Activated T-helper 2 cell treated with anti-CD3 and anti-CD28 coated beads, Interferon-gamma antibody, Interleukin-2, Interleukin-4, amounts not matched to agents 10 μg/mL and 5 μg/mL and 100 μg/mL, durations not matched to agents 14 hours and 24 hours and 36 hours (primary cell): ENCODE measurements at regions not wholly inside any gene's neighbourhood (a gene's known extent, or its start where the extent isn't known, plus 50 kb on each side); places are given as distances from the start of the nearest gene placed in this dataset.

Experiments
- DNase-seq: peaks from one replicate; pipeline ENCODE4 v3.0.0; 2021; ENCODE audit warnings: low spot score
- H3K27ac Mint-ChIP-seq: one replicate; pipeline ENCODE4 v1.8.0; 2021; ENCODE audit warnings: mixed read lengths
- H3K27me3 Mint-ChIP-seq: one replicate; pipeline ENCODE4 v1.8.0; 2021; ENCODE audit warnings: low read depth, mixed read lengths
- H3K36me3 Mint-ChIP-seq: one replicate; pipeline ENCODE4 v1.8.0; 2021; ENCODE audit warnings: low read depth, mixed read lengths
- H3K4me1 Mint-ChIP-seq: one replicate; pipeline ENCODE4 v1.8.0; 2021; ENCODE audit warnings: low read depth, mixed read lengths
- H3K4me3 Mint-ChIP-seq: one replicate; pipeline ENCODE4 v1.8.0; 2021; ENCODE audit warnings: low read depth, mild to moderate bottlenecking, moderate library complexity, mixed read lengths
- H3K9me3 Mint-ChIP-seq: one replicate; pipeline ENCODE4 v1.8.0; 2021; ENCODE audit warnings: mixed read lengths
- intact Hi-C: fragments of 100-400 bp; cut with micrococcal nuclease; formaldehyde crosslinking; loops from one replicate; pipeline ENCODE4 v1.15.1; 2023

DNA sequence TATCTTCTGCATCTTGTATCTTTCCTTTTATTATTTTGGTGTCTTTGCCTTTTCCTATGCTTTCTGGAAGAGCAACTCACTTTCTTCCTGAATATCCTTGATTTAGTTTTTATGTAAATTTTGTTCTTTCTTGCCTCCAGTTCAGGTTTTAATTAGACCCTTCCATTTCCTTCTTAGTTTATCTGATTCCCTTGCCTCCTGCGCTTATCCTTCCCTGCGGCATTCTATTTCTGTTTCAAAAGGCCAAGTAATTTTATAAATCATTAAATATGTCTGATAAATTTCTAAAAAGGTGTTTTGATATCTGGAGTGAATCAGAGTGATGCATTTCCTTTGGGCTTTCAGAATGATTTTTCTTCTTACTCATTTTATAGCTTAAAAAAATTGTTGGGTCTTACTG, 167.7 kb upstream of the WDR11 start:
- H3K27me3 Mint-ChIP-seq, result no peaks in the 10 kb centered on the region

GRCh38 chr10:120684226-120684625, 166.9 kb upstream of the WDR11 start:
- Mint-ChIP-seq H3K9me3 (no peaks in the 10 kb centered on the region), H3K27ac (no peak overlapping the region), H3K36me3 (no peaks in the 10 kb centered on the region), H3K27me3 (no peaks in the 10 kb centered on the region), H3K4me3 (no peak overlapping the region), H3K4me1 (no peaks in the 10 kb centered on the region)
- intact Hi-C loops, result no loop called here
- no peak for DNase-seq

More for the DNA sequence above, 167.7 kb upstream of the WDR11 start:
- no peak for DNase-seq
- Mint-ChIP-seq H3K36me3 (no peaks in the 10 kb centered on the region), H3K9me3 (no peaks in the 10 kb centered on the region), H3K4me1 (no peaks in the 10 kb centered on the region), H3K4me3 (no peak overlapping the region), H3K27ac (no peak overlapping the region)
- intact Hi-C loops, result no loop called here

DNA sequence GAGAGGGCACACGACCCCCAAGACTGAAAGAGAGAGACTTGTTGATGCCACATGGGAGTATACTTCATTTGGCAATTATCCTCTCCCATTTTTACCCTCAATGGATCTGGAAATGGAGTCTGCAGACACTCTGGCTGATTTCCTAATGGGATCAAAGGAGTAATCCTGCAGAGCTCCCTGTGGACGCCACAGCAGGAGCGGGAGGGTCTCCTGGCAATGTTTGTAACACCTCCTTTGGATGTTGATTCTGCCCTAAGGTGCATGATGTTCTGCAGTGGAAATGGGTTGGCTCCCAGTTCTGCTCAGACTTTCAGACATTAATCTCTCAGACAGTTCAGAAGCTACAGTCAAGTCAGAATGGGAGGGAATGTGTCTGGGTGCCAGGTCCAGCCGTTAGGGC, 166.0 kb upstream of the WDR11 start:
- no peak overlapping the region for H3K27ac Mint-ChIP-seq

DNA sequence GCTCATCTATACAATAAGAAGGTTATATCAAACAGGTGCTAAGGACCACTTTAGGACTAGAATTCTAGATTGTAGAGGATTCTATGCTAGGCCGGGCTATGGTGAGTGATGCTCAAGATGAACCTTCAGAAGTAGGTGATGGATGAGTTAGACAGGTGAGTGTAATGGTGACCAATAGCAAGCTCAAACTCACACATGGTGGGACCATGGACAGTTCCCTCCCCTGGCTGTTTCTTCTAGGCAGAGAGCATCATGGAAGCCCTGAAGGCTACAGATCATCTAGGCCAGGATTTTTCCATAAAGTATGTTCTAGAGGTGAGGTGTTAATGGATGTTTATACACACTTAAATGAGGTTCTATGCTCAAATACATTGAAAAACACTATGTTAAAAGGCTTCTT, 162.2 kb upstream of the WDR11 start:
- intact Hi-C loops, result no loop called here
- H3K9me3 Mint-ChIP-seq, result no peaks in the 10 kb centered on the region
- no peaks in the 10 kb centered on the region for H3K4me1 Mint-ChIP-seq
- DNase-seq, result no peak
- no peaks in the 10 kb centered on the region for H3K27me3 Mint-ChIP-seq
- H3K27ac Mint-ChIP-seq, result no peak overlapping the region
- H3K36me3 Mint-ChIP-seq, result no peaks in the 10 kb centered on the region
- H3K4me3 Mint-ChIP-seq, result no peak overlapping the region

More for the DNA sequence above, 166.0 kb upstream of the WDR11 start:
- Mint-ChIP-seq H3K36me3 (no peaks in the 10 kb centered on the region), H3K4me3 (no peak overlapping the region), H3K27me3 (no peaks in the 10 kb centered on the region), H3K4me1 (no peaks in the 10 kb centered on the region), H3K9me3 (no peaks in the 10 kb centered on the region)
- DNase-seq, result no peak
- intact Hi-C loops, result no loop called here

GRCh38 chr10:120689777-120690529, 161.2 kb upstream of the WDR11 start:
- Mint-ChIP-seq H3K27ac (no peak overlapping the region), H3K4me3 (no peak overlapping the region), H3K4me1 (no peaks in the 10 kb centered on the region), H3K27me3 (no peaks in the 10 kb centered on the region), H3K9me3 (no peaks in the 10 kb centered on the region), H3K36me3 (no peaks in the 10 kb centered on the region)
- no peak for DNase-seq
- intact Hi-C loops, result no loop called here

DNA sequence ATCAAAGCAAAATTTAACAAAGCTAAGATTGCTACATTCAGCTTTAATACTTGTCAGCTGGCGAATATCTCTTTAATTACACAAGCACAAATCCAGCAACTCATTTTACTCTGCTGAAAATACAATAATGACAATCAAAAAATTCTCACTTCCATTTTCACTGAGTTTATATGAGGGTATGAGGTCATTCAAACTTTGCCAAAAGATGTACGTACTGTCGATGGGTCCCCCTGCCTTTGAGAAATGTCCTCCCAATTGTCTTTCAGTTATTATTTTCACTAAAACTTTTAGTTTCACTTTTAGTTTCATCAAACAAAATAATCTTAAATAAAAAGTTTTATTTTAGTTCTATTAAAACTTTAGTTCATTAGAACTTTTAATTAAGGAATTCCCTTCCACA, 159.5 kb upstream of the WDR11 start:
- no peak for DNase-seq
- no peak overlapping the region for H3K27ac Mint-ChIP-seq
- no peaks in the 10 kb centered on the region for H3K27me3 Mint-ChIP-seq
- intact Hi-C loops, result no loop called here
- H3K9me3 Mint-ChIP-seq, result no peaks in the 10 kb centered on the region
- no peaks in the 10 kb centered on the region for H3K36me3 Mint-ChIP-seq
- H3K4me3 Mint-ChIP-seq, result no peak overlapping the region
- no peaks in the 10 kb centered on the region for H3K4me1 Mint-ChIP-seq

- Mint-ChIP-seq H3K27ac (no peak overlapping the region), H3K4me3 (no peak overlapping the region), H3K36me3 (no peaks in the 10 kb centered on the region), H3K4me1 (no peaks in the 10 kb centered on the region), H3K27me3 (no peaks in the 10 kb centered on the region), H3K9me3 (peaks cover 20% of the 10 kb centered on the region)
- no peak for DNase-seq
- intact Hi-C loops, result no loop called here
Observed at GRCh38 chr10:120700426-120700825, 150.7 kb upstream of the WDR11 start.

GRCh38 chr10:120701381-120701780, 149.8 kb upstream of the WDR11 start:
- Mint-ChIP-seq H3K4me3 (no peak overlapping the region), H3K27me3 (no peaks in the 10 kb centered on the region), H3K36me3 (no peaks in the 10 kb centered on the region), H3K4me1 (no peaks in the 10 kb centered on the region), H3K9me3 (peaks cover 20% of the 10 kb centered on the region), H3K27ac (no peak overlapping the region)
- no peak for DNase-seq
- intact Hi-C loops, result no loop called here

GRCh38 chr10:120702032-120702431, 149.1 kb upstream of the WDR11 start:
- Mint-ChIP-seq H3K9me3 (peaks cover 17% of the 10 kb centered on the region), H3K36me3 (no peaks in the 10 kb centered on the region), H3K4me1 (no peaks in the 10 kb centered on the region), H3K27ac (no peak overlapping the region), H3K27me3 (no peaks in the 10 kb centered on the region), H3K4me3 (no peak overlapping the region)
- no peak for DNase-seq
- intact Hi-C loops, result no loop called here

GRCh38 chr10:120705309-120705708, 145.9 kb upstream of the WDR11 start:
- Mint-ChIP-seq H3K4me1 (no peaks in the 10 kb centered on the region), H3K4me3 (no peak overlapping the region), H3K36me3 (no peaks in the 10 kb centered on the region), H3K27me3 (no peaks in the 10 kb centered on the region), H3K27ac (no peak overlapping the region), H3K9me3 (no peaks in the 10 kb centered on the region)
- DNase-seq, result no peak
- intact Hi-C loops, result no loop called here

GRCh38 chr10:120710076-120710475, 141.1 kb upstream of the WDR11 start:
- Mint-ChIP-seq H3K4me3 (no peak overlapping the region), H3K27me3 (no peaks in the 10 kb centered on the region), H3K4me1 (peaks cover 2% of the 10 kb centered on the region), H3K9me3 (no peaks in the 10 kb centered on the region), H3K27ac (no peak overlapping the region), H3K36me3 (no peaks in the 10 kb centered on the region)
- intact Hi-C loops, result no loop called here
- no peak for DNase-seq

- intact Hi-C loops, result no loop called here
Observed at GRCh38 chr10:120711860-120712259, 139.3 kb upstream of the WDR11 start.

GRCh38 chr10:120713573-120714205, 137.5 kb upstream of the WDR11 start:
- Mint-ChIP-seq H3K4me1 (peaks cover 2% of the 10 kb centered on the region), H3K36me3 (no peaks in the 10 kb centered on the region), H3K27me3 (no peaks in the 10 kb centered on the region), H3K9me3 (no peaks in the 10 kb centered on the region), H3K4me3 (no peak overlapping the region), H3K27ac (no peak overlapping the region)
- no peak for DNase-seq
- intact Hi-C loops, result no loop called here

More at GRCh38 chr10:120711860-120712259, 139.3 kb upstream of the WDR11 start:
- Mint-ChIP-seq H3K4me3 (no peak overlapping the region), H3K9me3 (no peaks in the 10 kb centered on the region), H3K27ac (no peak overlapping the region), H3K36me3 (no peaks in the 10 kb centered on the region), H3K4me1 (peaks cover 2% of the 10 kb centered on the region), H3K27me3 (no peaks in the 10 kb centered on the region)
- DNase-seq, result no peak
